ENCODE measurements at regions not wholly inside any gene's neighbourhood (a gene's known extent, or its start where the extent isn't known, plus 50 kb on each side); places are given as distances from the start of the nearest gene placed in this dataset.

GRCh38 chr5:102583276-102584124 lies 84.7 kb upstream of the SLCO6A1 start:
- FAIRE-seq (peak; percentile 81), ATAC-seq (no peak), DNase-seq (ENCODE audit: low read depth in 1 of 2, low spot score in 1 of 2) (peak; percentile 1 to 5)
- H3K9me3 ChIP-seq, result no peaks in the 10 kb centered on the region
- H3K4me2 ChIP-seq, result no peak overlapping the region
- no peaks in the 10 kb centered on the region for H3K4me1 ChIP-seq
- ChIA-PET POLR2A (no interaction called here), CTCF (interaction anchor here (0.6 to 1.7 kb wide), 10 partner anchors 10 to 640 kb away, joined by 3 to 9 read pairs (median 4); no protein-coding TSS in a partner anchor)
- H3K4me3 ChIP-seq, result no peak overlapping the region
- 8% methylated on average over 5 of the region's 5 CpGs for WGBS (ENCODE audit: missing lambda C conversion rate)
- no peak overlapping the region for H3K27ac ChIP-seq
- TF ChIP-seq, protein P1, sequence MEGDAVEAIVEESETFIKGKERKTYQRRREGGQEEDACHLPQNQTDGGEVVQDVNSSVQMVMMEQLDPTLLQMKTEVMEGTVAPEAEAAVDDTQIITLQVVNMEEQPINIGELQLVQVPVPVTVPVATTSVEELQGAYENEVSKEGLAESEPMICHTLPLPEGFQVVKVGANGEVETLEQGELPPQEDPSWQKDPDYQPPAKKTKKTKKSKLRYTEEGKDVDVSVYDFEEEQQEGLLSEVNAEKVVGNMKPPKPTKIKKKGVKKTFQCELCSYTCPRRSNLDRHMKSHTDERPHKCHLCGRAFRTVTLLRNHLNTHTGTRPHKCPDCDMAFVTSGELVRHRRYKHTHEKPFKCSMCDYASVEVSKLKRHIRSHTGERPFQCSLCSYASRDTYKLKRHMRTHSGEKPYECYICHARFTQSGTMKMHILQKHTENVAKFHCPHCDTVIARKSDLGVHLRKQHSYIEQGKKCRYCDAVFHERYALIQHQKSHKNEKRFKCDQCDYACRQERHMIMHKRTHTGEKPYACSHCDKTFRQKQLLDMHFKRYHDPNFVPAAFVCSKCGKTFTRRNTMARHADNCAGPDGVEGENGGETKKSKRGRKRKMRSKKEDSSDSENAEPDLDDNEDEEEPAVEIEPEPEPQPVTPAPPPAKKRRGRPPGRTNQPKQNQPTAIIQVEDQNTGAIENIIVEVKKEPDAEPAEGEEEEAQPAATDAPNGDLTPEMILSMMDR (IDR thresholded peaks at IDR 0.05), result peak; percentile 79
- TF ChIP-seq JUNB (IDR thresholded peaks at IDR 0.05), result no peak
- peak; percentile 32 to 54 for TF ChIP-seq RAD21 (conservative IDR thresholded peaks at IDR 0.05 in 1 of 2, IDR thresholded peaks at IDR 0.05 in 1 of 2)
- TF ChIP-seq JUN (IDR thresholded peaks at IDR 0.05), result no peak
- TF ChIP-seq SMC3 (IDR thresholded peaks at IDR 0.05), result peak; percentile 76

GRCh38 chr5:102589661-102590060 lies 90.9 kb upstream of the SLCO6A1 start:
- Histone ChIP-seq H3K9me3 (no peaks in the 10 kb centered on the region), H3K4me3 (no peak overlapping the region), H3K4me1 (no peaks in the 10 kb centered on the region), H3K4me2 (no peak overlapping the region), H3K27ac (no peak overlapping the region)
- ChIA-PET CTCF (no interaction called here), POLR2A (no interaction called here)
- ATAC-seq (no peak), FAIRE-seq (no peak), DNase-seq (ENCODE audit: low read depth in 1 of 2, low spot score in 1 of 2) (no peak)
- WGBS (ENCODE audit: missing lambda C conversion rate), result 1% methylated on average over 2 of the region's 2 CpGs
- TF ChIP-seq ESRRA (IDR thresholded peaks at IDR 0.05; ENCODE audit: borderline replicate concordance, low read length), result no peak
- TF ChIP-seq, protein P2, sequence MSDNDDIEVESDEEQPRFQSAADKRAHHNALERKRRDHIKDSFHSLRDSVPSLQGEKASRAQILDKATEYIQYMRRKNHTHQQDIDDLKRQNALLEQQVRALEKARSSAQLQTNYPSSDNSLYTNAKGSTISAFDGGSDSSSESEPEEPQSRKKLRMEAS (IDR thresholded peaks at IDR 0.05), result no peak
- TF ChIP-seq POLR2AphosphoS2 (conservative IDR thresholded peaks at IDR 0.05; ENCODE audit: low read length), result no peak
- TF ChIP-seq, protein P1 (IDR thresholded peaks at IDR 0.05), result no peak
- no peak for TF ChIP-seq ZC3H11A (IDR thresholded peaks at IDR 0.05)
- no peak for TF ChIP-seq ATOH8 (CRISPR knock-in tag; IDR thresholded peaks at IDR 0.05; ENCODE audit: low read depth)
- TF ChIP-seq NPAS2 (CRISPR knock-in tag; IDR thresholded peaks at IDR 0.05; ENCODE audit: borderline replicate concordance), result no peak
- no peak for TF ChIP-seq NFE2L2 (conservative IDR thresholded peaks at IDR 0.05; ENCODE audit: low read length)
- no peak for TF ChIP-seq RARB (CRISPR knock-in tag; IDR thresholded peaks at IDR 0.05)
- TF ChIP-seq PBX3 (IDR thresholded peaks at IDR 0.05), result no peak
- TF ChIP-seq, protein P3, sequence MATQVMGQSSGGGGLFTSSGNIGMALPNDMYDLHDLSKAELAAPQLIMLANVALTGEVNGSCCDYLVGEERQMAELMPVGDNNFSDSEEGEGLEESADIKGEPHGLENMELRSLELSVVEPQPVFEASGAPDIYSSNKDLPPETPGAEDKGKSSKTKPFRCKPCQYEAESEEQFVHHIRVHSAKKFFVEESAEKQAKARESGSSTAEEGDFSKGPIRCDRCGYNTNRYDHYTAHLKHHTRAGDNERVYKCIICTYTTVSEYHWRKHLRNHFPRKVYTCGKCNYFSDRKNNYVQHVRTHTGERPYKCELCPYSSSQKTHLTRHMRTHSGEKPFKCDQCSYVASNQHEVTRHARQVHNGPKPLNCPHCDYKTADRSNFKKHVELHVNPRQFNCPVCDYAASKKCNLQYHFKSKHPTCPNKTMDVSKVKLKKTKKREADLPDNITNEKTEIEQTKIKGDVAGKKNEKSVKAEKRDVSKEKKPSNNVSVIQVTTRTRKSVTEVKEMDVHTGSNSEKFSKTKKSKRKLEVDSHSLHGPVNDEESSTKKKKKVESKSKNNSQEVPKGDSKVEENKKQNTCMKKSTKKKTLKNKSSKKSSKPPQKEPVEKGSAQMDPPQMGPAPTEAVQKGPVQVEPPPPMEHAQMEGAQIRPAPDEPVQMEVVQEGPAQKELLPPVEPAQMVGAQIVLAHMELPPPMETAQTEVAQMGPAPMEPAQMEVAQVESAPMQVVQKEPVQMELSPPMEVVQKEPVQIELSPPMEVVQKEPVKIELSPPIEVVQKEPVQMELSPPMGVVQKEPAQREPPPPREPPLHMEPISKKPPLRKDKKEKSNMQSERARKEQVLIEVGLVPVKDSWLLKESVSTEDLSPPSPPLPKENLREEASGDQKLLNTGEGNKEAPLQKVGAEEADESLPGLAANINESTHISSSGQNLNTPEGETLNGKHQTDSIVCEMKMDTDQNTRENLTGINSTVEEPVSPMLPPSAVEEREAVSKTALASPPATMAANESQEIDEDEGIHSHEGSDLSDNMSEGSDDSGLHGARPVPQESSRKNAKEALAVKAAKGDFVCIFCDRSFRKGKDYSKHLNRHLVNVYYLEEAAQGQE (IDR thresholded peaks at IDR 0.05), result no peak
